OCI-LY7 (cell line): ENCODE measurements at regions not wholly inside any gene's neighbourhood (a gene's known extent, or its start where the extent isn't known, plus 50 kb on each side); places are given as distances from the start of the nearest gene placed in this dataset.

Experiments used
- EZH2phosphoT487 ChIP-seq: fragments of 200-600 bp; sonication (generic); IDR thresholded peaks from 2 replicates; pipeline ENCODE4 v1.6.1; 2018; ENCODE audit warnings: low read depth, borderline replicate concordance, mild to moderate bottlenecking, mixed run types, antibody characterized with exemption, low read length, moderate library complexity, mixed read lengths
- TF ChIP-seq, protein P1 (sequence below): fragments of 200-600 bp; sonication (generic); conservative IDR thresholded peaks from 2 replicates; pipeline ENCODE4 v1.5.1; 2014; ENCODE audit warnings: mild to moderate bottlenecking, antibody characterized with exemption, low read length, moderate library complexity, mixed read lengths

DNA sequence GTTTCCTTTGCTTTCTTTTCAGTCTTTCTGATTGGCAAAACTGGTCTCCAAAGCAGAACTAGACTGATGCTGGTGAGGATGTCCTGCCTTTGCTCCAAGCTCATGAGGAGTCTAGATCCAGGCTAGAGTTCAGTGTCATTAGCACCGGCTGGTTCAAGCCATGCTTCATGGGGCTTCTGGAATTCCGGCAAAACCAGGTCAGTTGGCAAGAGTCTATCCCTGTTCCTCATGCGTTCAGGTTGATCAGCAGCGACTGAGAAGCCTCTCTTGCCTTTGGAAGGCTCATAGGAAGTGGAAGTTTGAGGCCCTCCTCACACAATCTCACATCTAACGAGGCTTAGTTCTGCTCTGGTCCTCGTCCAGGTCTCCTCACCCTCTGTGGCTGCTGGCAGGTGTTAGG lies 194.3 kb downstream of the HS3ST3A1 start:
- TF ChIP-seq, protein P1, sequence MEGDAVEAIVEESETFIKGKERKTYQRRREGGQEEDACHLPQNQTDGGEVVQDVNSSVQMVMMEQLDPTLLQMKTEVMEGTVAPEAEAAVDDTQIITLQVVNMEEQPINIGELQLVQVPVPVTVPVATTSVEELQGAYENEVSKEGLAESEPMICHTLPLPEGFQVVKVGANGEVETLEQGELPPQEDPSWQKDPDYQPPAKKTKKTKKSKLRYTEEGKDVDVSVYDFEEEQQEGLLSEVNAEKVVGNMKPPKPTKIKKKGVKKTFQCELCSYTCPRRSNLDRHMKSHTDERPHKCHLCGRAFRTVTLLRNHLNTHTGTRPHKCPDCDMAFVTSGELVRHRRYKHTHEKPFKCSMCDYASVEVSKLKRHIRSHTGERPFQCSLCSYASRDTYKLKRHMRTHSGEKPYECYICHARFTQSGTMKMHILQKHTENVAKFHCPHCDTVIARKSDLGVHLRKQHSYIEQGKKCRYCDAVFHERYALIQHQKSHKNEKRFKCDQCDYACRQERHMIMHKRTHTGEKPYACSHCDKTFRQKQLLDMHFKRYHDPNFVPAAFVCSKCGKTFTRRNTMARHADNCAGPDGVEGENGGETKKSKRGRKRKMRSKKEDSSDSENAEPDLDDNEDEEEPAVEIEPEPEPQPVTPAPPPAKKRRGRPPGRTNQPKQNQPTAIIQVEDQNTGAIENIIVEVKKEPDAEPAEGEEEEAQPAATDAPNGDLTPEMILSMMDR: no peak
- no peak for TF ChIP-seq EZH2phosphoT487
